NT2/D1 (cell line): ENCODE measurements at regions not wholly inside any gene's neighbourhood (a gene's known extent, or its start where the extent isn't known, plus 50 kb on each side); places are given as distances from the start of the nearest gene placed in this dataset.

Experiments used
- SUZ12 ChIP-seq: IDR thresholded peaks from 2 replicates; pipeline ENCODE4 v1.6.1; 2011; ENCODE audit not compliant: insufficient read length, insufficient read depth; ENCODE audit errors: extremely low read depth
- YY1 ChIP-seq: IDR thresholded peaks from 2 replicates; pipeline ENCODE4 v1.6.1; 2011; ENCODE audit not compliant: insufficient read length, insufficient read depth
- ZNF274 ChIP-seq: IDR thresholded peaks from 2 replicates; pipeline ENCODE4 v1.6.1; 2011; ENCODE audit warnings: mild to moderate bottlenecking, low read depth, low read length

- no peak for TF ChIP-seq YY1
- no peak for TF ChIP-seq ZNF274
- TF ChIP-seq SUZ12, result no peak
Measured at GRCh38 chr7:50202052-50202555, 102.4 kb upstream of the IKZF1 start.
